ENCODE measurements at regions not wholly inside any gene's neighbourhood (a gene's known extent, or its start where the extent isn't known, plus 50 kb on each side); places are given as distances from the start of the nearest gene placed in this dataset.

- no peak for TF ChIP-seq ZNF646 (CRISPR knock-in tag; IDR thresholded peaks at IDR 0.05)
Observed at GRCh38 chr12:59452746-59453145, 143.1 kb upstream of the SLC16A7 start (continued).

- no TSS peak for BruUV-seq (replicated peaks)
- in situ Hi-C loops (cut with HindIII; ENCODE audit: extremely low pct_ligation_motif_present, low pct_unique_long_range_greater_than_20kb) (no loop called here), intact Hi-C loops (cut with micrococcal nuclease; ENCODE audit: unreplicated experiment) (no loop called here)
- Histone ChIP-seq H3K9me3 (ENCODE audit: low read length) (peaks cover 20% of the 10 kb centered on the region), H4K20me1 (ENCODE audit: insufficient read depth, low read length) (no peaks in the 10 kb centered on the region), H3K9ac (ENCODE audit: insufficient read depth, low read depth, low read length) (no peak overlapping the region), H3K4me2 (ENCODE audit: low read depth, low read length) (no peak overlapping the region), H2AFZ (ENCODE audit: low read length) (no peak overlapping the region), H3K4me3 (replicated peaks in 1 of 3; ENCODE audit: insufficient read depth in 1 of 3, low read depth in 2 of 3, low read length in 3 of 3) (no peak overlapping the region), H3K36me3 (replicated peaks in 1 of 2; ENCODE audit: control insufficient read depth in 1 of 2, insufficient read depth in 2 of 2, low read length in 2 of 2) (no peaks in the 10 kb centered on the region), H3K79me2 (ENCODE audit: insufficient read depth, low read length) (no peaks in the 10 kb centered on the region), H3K27me3 (ENCODE audit: control insufficient read depth in 1 of 2, insufficient read depth in 2 of 2, low read length in 2 of 2) (no peaks in the 10 kb centered on the region; a peak in 1 of 5 replicates), H3K27ac (ENCODE audit: extremely low read length, insufficient read depth, low read length) (no peak overlapping the region), H3K4me1 (ENCODE audit: insufficient read depth, low read length) (no peaks in the 10 kb centered on the region)
- POLR2A ChIA-PET = no interaction called here
- DNase-seq (ENCODE audit: low spot score) (no peak), FAIRE-seq (no peak), ATAC-seq (no peak)
- WGBS (ENCODE audit: low lambda C conversion rate) = 0% methylated on average over 1 of the region's 1 CpG
- CTCF ChIA-PET (ENCODE audit: low intra/inter-chr PET ratio, low total read pairs) = no interaction called here
- TF ChIP-seq RFXANK (CRISPR knock-in tag; IDR thresholded peaks at IDR 0.05) = no peak
- TF ChIP-seq ZNF510 (CRISPR knock-in tag; IDR thresholded peaks at IDR 0.05; ENCODE audit: low read depth) = no peak
- TF ChIP-seq AKNA (CRISPR knock-in tag; IDR thresholded peaks at IDR 0.05; ENCODE audit: borderline replicate concordance) = no peak
- TF ChIP-seq DNMT1 (CRISPR knock-in tag; IDR thresholded peaks at IDR 0.05) = no peak
- TF ChIP-seq ZNF687 (CRISPR knock-in tag; IDR thresholded peaks at IDR 0.05) = no peak
- no peak for TF ChIP-seq CEBPG (CRISPR knock-in tag; IDR thresholded peaks at IDR 0.05)
- no peak for TF ChIP-seq ATF7 (IDR thresholded peaks at IDR 0.05)
- TF ChIP-seq ATF7 (CRISPR knock-in tag; IDR thresholded peaks at IDR 0.05) = no peak
Observed at GRCh38 chr12:59452259-59452658, 143.6 kb upstream of the SLC16A7 start.

All from HepG2 (cell line).